GM12878 (cell line): ENCODE measurements at regions not wholly inside any gene's neighbourhood (a gene's known extent, or its start where the extent isn't known, plus 50 kb on each side); places are given as distances from the start of the nearest gene placed in this dataset.

Source experiments
- ATAC-seq: fragments of 200-7000 bp; cut with Tn5 transposase; 3 replicates; pipeline ENCODE4 v1.9.1; 2020; ENCODE audit warnings: mild to moderate bottlenecking, moderate library complexity
- BruUV-seq: library from RNA; stranded (reverse); fragments of 400-500 nt; replicated peaks from 2 replicates; lab custom pipeline; 2021; lab: Mats Ljungman, UMichigan
- CTCF ChIA-PET: fragments of 300-600 bp; sonication (Branson Sonifier 250); formaldehyde crosslinking; extraction: SDS; loops from one replicate; lab custom pipeline; 2021; ENCODE audit warnings: inconsistent platforms; lab: Yijun Ruan, JAX
- POLR2A ChIA-PET: fragments of 350-600 bp; formaldehyde crosslinking; extraction: SDS; loops from one replicate; lab custom pipeline; 2021; ENCODE audit warnings: inconsistent platforms; lab: Charles Lee
- RAD21 ChIA-PET: fragments of 300-600 bp; sonication (Branson Sonifier 250); formaldehyde crosslinking; loops from one replicate; lab custom pipeline; 2023; ENCODE audit warnings: antibody characterized with exemption; ENCODE audit not compliant: unreplicated experiment; lab: Charles Lee
- SMC1A ChIA-PET: fragments of 300-600 bp; sonication (Branson Sonifier 250); formaldehyde crosslinking; loops from one replicate; lab custom pipeline; 2023; ENCODE audit not compliant: unreplicated experiment, uncharacterized antibody; lab: Charles Lee
- DNase-seq: peaks from one replicate; pipeline ENCODE4 v3.0.0-alpha.2; 2011; ENCODE audit warnings: low read depth, low spot score
- FAIRE-seq: peaks from 3 replicates; lab custom pipeline; 2011; peaks lifted over from hg19 to GRCh38; lab: Jason Lieb, UNC
- H2AFZ ChIP-seq: 2 replicates; pipeline ENCODE4 v1.6.0; 2011; ENCODE audit warnings: low read depth, low read length, control low read depth; ENCODE audit not compliant: control insufficient read depth
- H3K27ac ChIP-seq: 2 replicates; pipeline ENCODE4 v1.5.1; 2011; ENCODE audit warnings: control low read depth; ENCODE audit not compliant: control insufficient read depth, insufficient read depth
- H3K27me3 ChIP-seq, 2 experiments: replicated peaks in 1 of 2; 2 replicates each; pipeline versions ENCODE4 v1.6.0 to v1.6.1; 2011; ENCODE audit warnings: low read length in 1 of 2; ENCODE audit not compliant: control insufficient read depth in 2 of 2, insufficient read depth in 2 of 2
- H3K36me3 ChIP-seq, 2 experiments: 2 replicates each; pipeline ENCODE4 v1.5.1; 2011; ENCODE audit warnings: low read length in 1 of 2; ENCODE audit not compliant: control insufficient read depth in 2 of 2, insufficient read depth in 2 of 2
- H3K4me1 ChIP-seq: 2 replicates; pipeline ENCODE4 v1.6.1; 2011; ENCODE audit warnings: mild to moderate bottlenecking, low read length, moderate library complexity, mixed read lengths; ENCODE audit not compliant: control insufficient read depth, insufficient read depth
- H3K4me2 ChIP-seq: 2 replicates; pipeline ENCODE4 v1.6.0; 2011; ENCODE audit warnings: control low read depth; ENCODE audit not compliant: control insufficient read depth, insufficient read depth
- H3K4me3 ChIP-seq: fragments of 200-600 bp; sonication (generic); 2 replicates; pipeline ENCODE4 v1.5.1; 2016
- H3K79me2 ChIP-seq: 2 replicates; pipeline ENCODE4 v1.6.0; 2011; ENCODE audit warnings: low read length; ENCODE audit not compliant: control insufficient read depth, insufficient read depth
- H3K9ac ChIP-seq: 2 replicates; pipeline ENCODE4 v1.8.0; 2011; ENCODE audit warnings: low read length, control low read depth, mixed read lengths; ENCODE audit not compliant: control insufficient read depth, insufficient read depth
- H3K9me3 ChIP-seq: replicated peaks from 3 replicates; pipeline ENCODE4 v1.5.1; 2011; ENCODE audit warnings: mild to moderate bottlenecking, low read length; ENCODE audit not compliant: control insufficient read depth, insufficient read depth
- H4K20me1 ChIP-seq: 2 replicates; pipeline ENCODE4 v1.6.0; 2011; ENCODE audit not compliant: control insufficient read depth, insufficient read depth
- KLF5 ChIP-seq: fragments of 450-650 bp; IDR thresholded peaks from 2 replicates; pipeline ENCODE4 v1.6.1; 2014; ENCODE audit warnings: mild to moderate bottlenecking; ENCODE audit not compliant: partially characterized antibody
- POLR2A ChIP-seq: IDR thresholded peaks from 2 replicates; pipeline ENCODE4 v1.6.1; 2011; ENCODE audit warnings: low read depth, mild to moderate bottlenecking, low read length
- TBL1XR1 ChIP-seq: IDR thresholded peaks from 2 replicates; pipeline ENCODE4 v1.6.1; 2012; ENCODE audit warnings: low read depth, low read length, improper control_type of control experiment
- TCF7 ChIP-seq: IDR thresholded peaks from 2 replicates; pipeline ENCODE4 v1.6.1; 2014; ENCODE audit warnings: antibody characterized with exemption, borderline replicate concordance
- YY1 ChIP-seq: IDR thresholded peaks from 2 replicates; pipeline ENCODE4 v1.6.1; 2011; ENCODE audit warnings: low read depth, mild to moderate bottlenecking, low read length
- ZSCAN29 ChIP-seq: fragments of 450-650 bp; IDR thresholded peaks from 2 replicates; pipeline ENCODE4 v1.6.1; 2017; ENCODE audit warnings: mild to moderate bottlenecking, moderate library complexity
- WGBS: methylation state at CpG from one replicate; pipeline ENCODE4 v1.1.6; 2016; ENCODE audit warnings: low lambda C conversion rate; ENCODE audit not compliant: insufficient replicate concordance, insufficient coverage; ENCODE audit errors: missing lambda C conversion rate; 5-methylcytosine and 5-hydroxymethylcytosine counted together
- in situ Hi-C: fragments of 300-500 bp; cut with MboI; formaldehyde crosslinking; loops from 9 replicates; pipeline ENCODE4 v1.14.3; 2018; ENCODE audit warnings: mixed read lengths
- intact Hi-C: fragments of 100-400 bp; cut with micrococcal nuclease; formaldehyde crosslinking; loops from one replicate; pipeline ENCODE4 v1.14.2; 2022; ENCODE audit not compliant: unreplicated experiment
- TF ChIP-seq, protein P1 (sequence below): IDR thresholded peaks from 2 replicates; pipeline ENCODE4 v1.6.1; 2011; ENCODE audit warnings: borderline replicate concordance, low read depth, mild to moderate bottlenecking, moderate library complexity, low read length; ENCODE audit not compliant: insufficient read depth, poor library complexity, severe bottlenecking

DNA sequence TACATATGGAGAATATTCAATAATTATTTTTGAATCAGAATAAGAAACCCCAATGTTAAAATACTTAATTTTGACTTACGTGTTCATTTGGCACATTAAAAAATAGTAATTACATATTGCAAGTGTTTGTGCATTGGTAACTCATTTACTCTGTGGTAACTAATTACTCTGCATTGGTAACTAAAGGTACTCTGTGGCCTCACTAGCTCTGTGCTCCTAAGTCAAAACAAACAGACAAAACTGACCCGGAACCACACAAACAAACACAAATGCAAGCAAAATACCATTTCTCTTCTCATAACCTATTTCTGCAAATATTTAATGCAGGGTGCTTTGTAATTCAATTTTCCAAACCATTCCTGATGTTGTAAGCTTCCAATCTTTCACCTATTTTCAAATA lies 1244.3 kb downstream of the REEP3 start:
- Histone ChIP-seq H2AFZ (no peak overlapping the region), H3K4me2 (no peak overlapping the region), H3K4me1 (no peaks in the 10 kb centered on the region), H3K36me3 (no peaks in the 10 kb centered on the region), H3K79me2 (no peaks in the 10 kb centered on the region), H4K20me1 (no peaks in the 10 kb centered on the region), H3K9me3 (no peaks in the 10 kb centered on the region), H3K4me3 (no peak overlapping the region), H3K27ac (no peak overlapping the region), H3K9ac (no peak overlapping the region), H3K27me3 (no peaks in the 10 kb centered on the region)
- CTCF ChIA-PET, result no interaction called here
- RAD21 ChIA-PET, result no interaction called here
- no peak for ATAC-seq
- no TSS peak for BruUV-seq
- 38% methylated on average over 2 of the region's 2 CpGs for WGBS
- POLR2A ChIA-PET, result no interaction called here
- intact Hi-C loops, result no loop called here
- in situ Hi-C loops, result no loop called here
- FAIRE-seq, result no peak
- SMC1A ChIA-PET, result interaction anchor here (0.6 to 0.8 kb wide), 2 partner anchors 81 to 456 kb away, joined by 3 read pairs; no protein-coding TSS in a partner anchor
- no peak for DNase-seq
- TF ChIP-seq POLR2A, result no peak
- TF ChIP-seq ZSCAN29, result no peak
- no peak for TF ChIP-seq YY1
- no peak for TF ChIP-seq TBL1XR1

DNA sequence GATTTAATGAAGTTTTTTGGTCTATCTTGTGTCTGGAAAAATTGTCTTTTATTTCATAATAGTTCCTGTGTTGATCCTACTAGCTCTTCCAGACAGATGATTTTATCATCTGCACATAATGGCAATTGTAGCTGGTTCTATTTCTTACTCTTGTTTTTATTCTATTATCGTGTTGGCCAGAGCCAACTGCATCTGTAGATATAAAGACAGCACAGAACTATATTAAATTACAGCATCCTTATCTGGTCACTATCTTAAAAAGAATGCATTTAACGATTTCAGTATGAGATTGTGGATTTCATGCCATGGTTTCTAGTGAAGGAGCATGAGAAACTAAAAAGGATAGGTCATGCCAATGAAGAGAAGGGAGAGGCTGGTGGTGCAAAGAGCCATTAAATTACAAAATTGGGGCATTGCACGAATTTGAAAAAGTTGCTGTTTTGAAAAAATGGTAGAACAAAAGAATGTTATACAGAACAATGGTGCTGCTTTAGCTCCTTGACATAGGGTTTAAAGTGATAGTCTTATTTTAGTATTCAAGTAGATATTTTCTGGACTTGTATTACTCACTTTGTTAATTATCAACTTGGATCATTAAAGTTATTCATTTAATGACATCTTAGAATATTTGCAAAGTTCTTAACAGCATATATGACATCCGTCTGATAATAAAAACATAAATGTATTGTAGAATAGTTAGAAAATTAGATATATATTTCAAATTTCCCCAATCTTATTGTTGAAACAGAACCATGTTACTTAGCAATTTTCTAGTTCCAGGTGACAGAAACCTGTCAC lies 1250.3 kb downstream of the REEP3 start:
- H3K4me1 ChIP-seq, result no peaks in the 10 kb centered on the region
- H3K27me3 ChIP-seq, result no peaks in the 10 kb centered on the region
- SMC1A ChIA-PET, result no interaction called here
- TF ChIP-seq, protein P1, sequence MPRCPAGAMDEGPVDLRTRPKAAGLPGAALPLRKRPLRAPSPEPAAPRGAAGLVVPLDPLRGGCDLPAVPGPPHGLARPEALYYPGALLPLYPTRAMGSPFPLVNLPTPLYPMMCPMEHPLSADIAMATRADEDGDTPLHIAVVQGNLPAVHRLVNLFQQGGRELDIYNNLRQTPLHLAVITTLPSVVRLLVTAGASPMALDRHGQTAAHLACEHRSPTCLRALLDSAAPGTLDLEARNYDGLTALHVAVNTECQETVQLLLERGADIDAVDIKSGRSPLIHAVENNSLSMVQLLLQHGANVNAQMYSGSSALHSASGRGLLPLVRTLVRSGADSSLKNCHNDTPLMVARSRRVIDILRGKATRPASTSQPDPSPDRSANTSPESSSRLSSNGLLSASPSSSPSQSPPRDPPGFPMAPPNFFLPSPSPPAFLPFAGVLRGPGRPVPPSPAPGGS, result no peak
- TF ChIP-seq TCF7 (no peak), KLF5 (no peak)
- no peaks in the 10 kb centered on the region for H3K9me3 ChIP-seq
- H3K4me3 ChIP-seq, result no peak overlapping the region
- H3K9ac ChIP-seq, result no peak overlapping the region
- 2% methylated on average over 4 of the region's 4 CpGs for WGBS
- no peak for ATAC-seq
- no peak for DNase-seq
- no TSS peak for BruUV-seq
- H3K4me2 ChIP-seq, result no peak overlapping the region
- RAD21 ChIA-PET, result interaction anchor here (0.5 kb wide), 1 partner anchor 14 kb away, joined by 3 read pairs; no protein-coding TSS in a partner anchor
- no peaks in the 10 kb centered on the region for H4K20me1 ChIP-seq
- intact Hi-C loops (no loop called here), in situ Hi-C loops (no loop called here)
- POLR2A ChIA-PET, result no interaction called here
- no peaks in the 10 kb centered on the region for H3K79me2 ChIP-seq
- H2AFZ ChIP-seq, result no peak overlapping the region
- H3K36me3 ChIP-seq, result no peaks in the 10 kb centered on the region
- no peak for FAIRE-seq
- CTCF ChIA-PET, result no interaction called here
- H3K27ac ChIP-seq, result no peak overlapping the region
